NT2/D1 (cell line): ENCODE measurements at regions not wholly inside any gene's neighbourhood (a gene's known extent, or its start where the extent isn't known, plus 50 kb on each side); places are given as distances from the start of the nearest gene placed in this dataset.

Experiments
- SUZ12 ChIP-seq: IDR thresholded peaks from 2 replicates; pipeline ENCODE4 v1.6.1; 2011; ENCODE audit not compliant: insufficient read length, insufficient read depth; ENCODE audit errors: extremely low read depth
- YY1 ChIP-seq: IDR thresholded peaks from 2 replicates; pipeline ENCODE4 v1.6.1; 2011; ENCODE audit not compliant: insufficient read length, insufficient read depth
- ZNF274 ChIP-seq: IDR thresholded peaks from 2 replicates; pipeline ENCODE4 v1.6.1; 2011; ENCODE audit warnings: mild to moderate bottlenecking, low read depth, low read length

- TF ChIP-seq ZNF274 (no peak), YY1 (no peak), SUZ12 (no peak)
These were observed 105.0 kb upstream of the VIPR2 start for GRCh38 chr7:159249671-159250070.
